Stimulated activated CD4-positive, alpha-beta T cell treated with anti-CD3 and anti-CD28 coated beads, Interleukin-15, amount 100 ng/mL, for 1 hour (primary cell): ENCODE measurements at regions not wholly inside any gene's neighbourhood (a gene's known extent, or its start where the extent isn't known, plus 50 kb on each side); places are given as distances from the start of the nearest gene placed in this dataset.

Experiments used
- DNase-seq, 2 donors: peaks; one replicate each; pipeline ENCODE4 v3.0.0-alpha.2; 2020; ENCODE audit warnings: low read depth in 1 of 2, low spot score in 1 of 2

DNA sequence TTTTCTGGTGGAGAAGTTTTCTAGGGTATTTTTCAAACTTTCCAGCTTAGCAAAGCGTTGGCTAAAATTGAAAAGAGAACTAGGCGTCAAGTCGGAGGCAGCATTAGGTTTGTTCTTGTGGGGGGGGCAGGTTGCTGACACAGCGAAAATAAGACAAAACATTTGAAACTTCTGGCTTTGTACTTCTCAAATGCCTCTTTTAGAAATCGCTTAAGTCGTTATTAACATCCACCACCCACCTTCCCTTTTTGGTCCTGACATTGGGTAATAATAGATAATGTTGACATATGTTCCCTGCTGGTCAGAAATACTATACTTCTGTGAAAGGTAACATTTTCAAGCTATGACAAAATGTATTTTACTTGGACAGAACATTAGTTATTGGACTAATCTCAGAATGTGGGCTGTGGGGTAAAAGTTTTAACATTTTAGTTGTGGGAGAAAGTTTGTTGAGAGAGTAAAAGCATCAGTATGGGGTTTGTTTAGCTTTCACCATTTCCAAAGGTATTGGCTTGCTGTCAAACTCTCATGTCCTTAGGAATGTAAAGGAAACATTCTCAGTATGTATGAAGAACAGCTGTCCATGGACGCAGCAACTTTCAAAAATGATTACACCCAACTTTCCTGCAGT is 88.1 kb upstream of the ZEB2 start:
- no peak for DNase-seq

DNA sequence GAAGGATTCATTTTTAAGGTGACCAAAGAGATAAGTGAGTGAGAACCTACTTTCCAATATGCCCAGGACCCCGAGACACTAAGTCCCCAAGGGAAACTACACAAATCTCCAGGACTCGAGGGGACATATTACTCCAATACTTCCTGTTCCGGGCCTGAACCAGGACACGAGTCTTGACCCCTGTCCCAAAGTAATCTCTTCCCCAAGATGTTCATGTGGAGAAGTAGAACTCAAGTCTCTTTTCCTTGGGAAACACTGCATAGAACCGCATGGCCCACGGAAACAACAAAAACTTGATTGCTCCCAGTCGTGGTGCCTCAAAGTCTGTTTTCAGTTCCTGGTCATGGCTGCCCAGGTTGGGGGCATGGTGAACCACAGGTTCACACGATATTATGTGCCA is 87.2 kb upstream of the ZEB2 start:
- no peak for DNase-seq

DNA sequence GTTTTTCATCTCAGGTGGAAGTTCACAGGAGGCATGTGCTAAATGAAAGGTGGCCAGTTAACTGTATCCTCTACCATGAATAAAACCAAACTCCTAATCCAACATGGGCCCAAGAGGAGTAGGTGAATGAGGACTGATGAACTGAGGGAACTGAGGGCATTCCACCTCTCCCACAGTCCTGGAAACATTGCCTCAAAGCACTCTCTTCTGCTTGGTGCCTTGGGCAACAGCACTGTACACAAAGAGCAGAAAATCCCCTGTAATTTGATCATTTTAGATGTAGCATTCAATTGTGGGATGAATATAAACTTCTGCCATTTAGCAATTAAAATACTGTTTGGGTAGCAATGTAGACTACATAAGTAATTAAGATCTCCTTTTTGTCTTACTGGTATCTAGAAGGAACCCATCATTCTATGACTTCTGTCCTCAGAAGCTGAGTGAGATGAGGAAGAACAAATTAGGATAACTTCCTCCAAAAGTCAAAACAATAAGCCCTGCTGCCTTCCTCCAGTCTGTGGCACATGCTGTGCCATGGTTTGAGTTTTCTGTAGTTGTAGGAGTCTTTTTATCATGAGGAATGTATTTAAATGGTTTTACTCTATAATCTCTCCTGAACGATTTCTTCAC is 86.7 kb upstream of the ZEB2 start:
- DNase-seq, result no peak

DNA sequence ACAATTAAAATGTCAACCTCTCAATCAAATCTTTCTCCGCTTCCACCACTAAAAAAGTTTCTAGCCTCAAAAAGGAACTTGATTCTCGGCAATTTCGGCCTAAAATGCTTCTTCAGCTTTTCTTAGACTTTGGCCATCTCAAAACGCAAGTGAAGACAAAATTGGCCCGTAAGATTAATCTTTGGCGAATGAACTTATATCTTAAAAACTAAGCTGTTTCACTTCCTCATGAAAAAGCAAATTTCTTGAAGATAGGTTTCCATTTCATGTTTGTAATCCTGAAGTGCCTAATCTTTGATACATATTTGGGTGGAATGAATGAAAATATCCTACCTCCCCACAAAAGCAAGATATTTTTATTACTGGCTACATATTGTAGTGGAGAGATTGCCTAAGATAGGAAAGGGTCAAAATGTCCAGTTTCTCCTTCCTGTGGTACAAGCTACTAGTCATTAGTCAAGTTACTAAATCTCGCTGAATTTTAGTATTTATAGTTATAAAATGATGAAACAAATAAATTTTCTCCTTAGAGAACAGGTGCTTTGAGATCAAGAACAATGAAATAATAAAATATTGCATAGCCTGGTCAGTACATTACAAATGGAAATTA is 85.4 kb upstream of the ZEB2 start:
- no peak for DNase-seq

DNA sequence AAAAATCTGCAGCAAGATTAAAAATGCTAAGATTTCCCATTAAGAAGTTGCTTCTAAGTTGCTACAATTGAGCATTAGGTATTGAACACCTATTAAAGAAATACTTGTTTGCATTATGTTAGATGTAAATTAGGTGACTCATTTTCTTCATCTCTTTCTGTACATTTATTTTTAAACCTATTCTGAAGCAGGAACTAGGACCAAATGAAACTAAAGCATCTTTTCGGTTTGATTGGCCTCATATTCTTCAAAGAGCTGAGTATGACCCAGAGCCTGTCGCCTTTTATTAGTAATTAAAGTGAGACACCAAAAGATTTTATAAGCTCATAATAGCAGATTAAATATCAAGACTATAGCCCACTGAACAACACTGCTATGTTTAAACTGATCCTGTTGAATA is 83.4 kb upstream of the ZEB2 start:
- no peak for DNase-seq

DNA sequence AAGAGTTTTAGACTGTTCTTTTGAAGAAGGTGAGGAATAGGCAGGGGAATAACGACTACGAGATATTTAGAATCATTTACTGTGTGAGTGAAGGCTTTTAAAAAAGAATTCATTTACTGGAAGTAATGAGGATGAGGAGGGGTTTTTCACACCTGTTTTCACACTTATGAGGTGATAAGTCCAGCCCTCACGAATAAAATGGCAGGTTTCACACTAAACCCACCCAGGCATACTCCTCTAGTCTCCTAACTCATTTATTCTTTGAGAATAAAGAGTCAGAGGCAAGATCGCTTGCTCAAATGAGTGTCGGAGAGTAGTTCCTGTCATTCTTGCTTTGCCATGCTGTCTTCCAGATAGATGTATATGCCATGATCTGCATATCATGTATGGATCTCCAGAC is 79.0 kb upstream of the ZEB2 start:
- no peak for DNase-seq

GRCh38 chr2:144597894-144598593 is 78.1 kb upstream of the ZEB2 start:
- no peak for DNase-seq

- no peak for DNase-seq
Observed at GRCh38 chr2:144597388-144597787, 77.5 kb upstream of the ZEB2 start.

DNA sequence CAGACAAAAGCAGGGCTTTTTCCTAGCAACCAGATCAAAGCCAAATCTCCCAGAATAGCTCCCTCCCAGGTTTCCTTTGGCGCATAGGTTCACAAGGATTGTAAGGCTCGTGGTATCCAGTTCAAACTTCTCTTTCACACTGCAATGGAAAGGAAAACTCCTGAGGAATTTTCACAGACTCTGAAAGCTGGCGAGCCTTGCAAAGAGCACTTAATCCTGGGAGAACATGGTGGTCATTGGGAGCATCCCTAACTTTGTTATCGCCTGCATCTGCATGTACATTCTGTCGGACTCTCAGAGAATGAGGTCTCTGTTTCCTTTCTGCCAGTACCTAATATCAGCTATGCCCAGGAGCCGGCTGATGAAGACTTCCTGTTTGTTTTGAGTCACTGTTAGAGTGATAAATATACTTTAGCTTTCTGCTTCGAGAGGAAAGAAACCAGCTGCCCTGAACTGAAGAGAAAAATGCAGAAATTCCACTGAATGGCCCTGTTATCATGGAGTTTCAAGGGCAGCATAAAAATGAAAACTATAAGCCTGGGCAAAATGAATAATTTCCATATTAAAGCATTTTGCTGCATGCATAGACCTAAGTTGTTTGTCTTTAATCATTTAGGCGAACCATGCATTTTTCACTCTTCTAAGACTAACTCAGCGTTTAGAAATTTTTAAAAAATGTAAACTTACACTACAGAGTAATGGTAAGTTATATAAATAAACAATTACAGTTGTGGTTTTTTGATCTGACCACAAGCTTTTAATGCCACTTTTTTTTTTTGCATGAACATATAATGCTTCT is 76.4 kb upstream of the ZEB2 start:
- no peak for DNase-seq

- DNase-seq, result no peak
Observed at GRCh38 chr2:144595686-144596072, 75.8 kb upstream of the ZEB2 start.

GRCh38 chr2:144595279-144595678 is 75.4 kb upstream of the ZEB2 start:
- DNase-seq, result no peak

- no peak for DNase-seq
Observed at GRCh38 chr2:144593803-144594202, 73.9 kb upstream of the ZEB2 start.

DNA sequence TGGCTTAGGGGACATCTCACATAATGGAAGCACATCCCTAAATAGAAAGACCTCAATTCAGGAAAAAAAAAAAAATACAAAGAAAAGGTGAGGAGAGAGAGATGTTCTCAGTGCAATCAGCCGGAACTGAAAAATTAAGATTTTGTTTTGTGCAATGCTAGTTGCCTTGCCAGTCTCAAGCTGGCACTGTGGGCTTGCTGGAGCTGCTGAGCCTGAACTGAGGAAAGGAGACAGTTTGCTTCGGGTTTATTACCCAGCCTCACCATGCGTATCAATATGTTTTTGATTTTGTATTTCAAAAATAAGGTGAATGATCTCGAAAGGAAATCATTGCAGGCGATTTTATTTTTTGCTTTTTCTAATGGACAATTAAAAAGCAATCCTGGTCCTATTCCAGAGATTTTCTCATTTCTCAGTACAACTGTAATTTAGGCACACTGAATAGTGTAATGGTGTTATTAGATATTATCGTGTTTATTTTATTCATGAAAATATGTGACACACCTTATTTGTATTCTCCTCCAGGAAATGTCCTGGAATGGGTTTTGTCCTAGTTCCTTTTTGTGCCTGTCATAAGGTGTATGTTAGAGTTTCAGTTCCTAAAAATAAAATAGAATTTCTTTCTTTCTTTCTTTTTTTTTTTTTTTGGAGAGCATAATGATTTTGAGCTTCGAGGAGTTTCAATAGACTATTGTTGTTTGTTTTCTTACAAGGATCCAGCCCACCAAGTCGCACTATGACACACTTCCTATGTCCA is 72.8 kb upstream of the ZEB2 start:
- DNase-seq, result no peak

GRCh38 chr2:144587306-144587705 is 67.4 kb upstream of the ZEB2 start:
- DNase-seq, result no peak

- DNase-seq, result no peak
Observed at GRCh38 chr2:144586476-144586875, 66.6 kb upstream of the ZEB2 start.

GRCh38 chr2:144583741-144584453 is 64.0 kb upstream of the ZEB2 start:
- no peak for DNase-seq

DNA sequence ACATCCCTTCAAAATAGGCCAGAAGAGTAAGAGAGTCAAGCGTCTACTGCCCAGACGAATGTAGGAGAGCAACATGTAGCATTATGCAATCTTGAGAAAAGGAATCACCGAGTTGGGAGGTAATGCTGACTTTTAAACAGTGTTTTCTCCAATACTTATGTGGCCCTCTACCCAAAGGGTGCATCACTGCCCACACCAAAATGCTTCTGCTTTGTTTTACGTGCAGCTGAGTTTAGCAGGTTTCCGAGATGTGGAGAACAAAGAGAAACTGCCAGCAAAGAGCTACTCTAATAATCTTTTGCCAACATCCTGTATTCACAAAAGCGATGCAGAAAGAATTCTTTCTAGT is 63.4 kb upstream of the ZEB2 start:
- DNase-seq, result no peak

- DNase-seq, result no peak
Observed at GRCh38 chr2:144582651-144583380, 62.9 kb upstream of the ZEB2 start.

DNA sequence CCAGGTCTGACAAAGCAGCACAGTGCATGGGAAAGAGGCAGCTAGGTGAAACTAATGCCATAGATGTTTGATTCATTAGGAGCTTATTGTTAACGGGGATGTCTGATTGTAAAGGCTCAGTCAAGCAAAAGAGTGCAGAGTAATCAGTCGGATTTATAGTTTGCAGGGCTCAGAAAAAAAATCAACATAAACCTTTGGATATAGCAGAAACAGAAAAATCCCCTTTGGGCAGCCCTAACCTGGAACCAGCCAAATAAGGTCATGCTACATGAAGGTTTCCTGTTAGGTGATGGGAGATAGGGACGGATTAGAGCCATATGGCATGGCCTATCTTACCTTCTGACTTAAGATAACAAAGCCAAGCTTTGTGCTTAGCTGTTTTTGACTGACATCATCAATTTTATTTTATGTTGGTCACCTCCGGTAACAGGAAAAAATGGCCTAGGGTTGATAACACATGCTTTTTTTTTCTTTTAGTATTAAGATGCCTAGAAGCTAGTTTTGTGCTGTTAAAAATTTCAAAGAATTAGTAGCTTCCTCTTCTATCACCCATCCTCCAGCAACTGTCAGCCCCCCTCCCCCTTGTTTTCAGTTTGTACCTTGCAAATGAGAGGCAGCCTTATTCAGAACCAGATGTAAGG is 60.7 kb upstream of the ZEB2 start:
- no peak for DNase-seq
